Peyer's patch (tissue), 4 donors: ENCODE measurements at regions not wholly inside any gene's neighbourhood (a gene's known extent, or its start where the extent isn't known, plus 50 kb on each side); places are given as distances from the start of the nearest gene placed in this dataset.
"Not testable (repeated sequence)": the region's sequence is repeated elsewhere in the genome, so short reads cannot be mapped to it uniquely, and the experiment has no call there.

Experiments used
- DNase-seq, 3 donors: peaks; one replicate each; pipeline ENCODE4 v3.0.0-alpha.2; 2017 to 2019
- H3K27ac ChIP-seq, 4 donors: fragments of 200-600 bp; sonication (generic); one replicate each; pipeline ENCODE4 v1.5.1; 2016 to 2019
- H3K27me3 ChIP-seq, 2 donors: fragments of 200-600 bp; sonication (generic); one replicate each; pipeline ENCODE4 v1.5.1; 2019
- H3K36me3 ChIP-seq, 3 donors: fragments of 200-600 bp; sonication (generic); one replicate each; pipeline ENCODE4 v1.5.1; 2016 to 2019
- H3K4me1 ChIP-seq, 4 donors: fragments of 200-600 bp; sonication (generic); one replicate each; pipeline ENCODE4 v1.5.1; 2016 to 2019
- H3K4me3 ChIP-seq, 4 donors: fragments of 200-600 bp; sonication (generic); 1 replicate in 3 of 4; 2 replicates in 1 of 4; pipeline ENCODE4 v1.5.1; 2016 to 2019; ENCODE audit warnings: mild to moderate bottlenecking in 1 of 4
- H3K9me3 ChIP-seq, 4 donors: fragments of 200-600 bp; sonication (generic); one replicate each; pipeline ENCODE4 v1.5.1; 2016 to 2019; ENCODE audit warnings: mild to moderate bottlenecking in 1 of 4
- CTCF ChIP-seq, 6 experiments: fragments of 450-650 bp in 4 of 6; fragments of 200-600 bp in 2 of 6; sonication (generic) in 1 of 6; IDR thresholded peaks; one replicate each; pipeline ENCODE4 v1.5.1; 2017 to 2019; ENCODE audit warnings: antibody characterized with exemption in 6 of 6, mild to moderate bottlenecking in 3 of 6, moderate library complexity in 1 of 6
- POLR2A ChIP-seq, 2 donors: fragments of 450-650 bp; IDR thresholded peaks; one replicate each; pipeline ENCODE4 v1.5.1; 2017; ENCODE audit warnings: antibody characterized with exemption in 2 of 2, mild to moderate bottlenecking in 2 of 2, moderate library complexity in 2 of 2

- Histone ChIP-seq H3K27me3 (no peaks in the 10 kb centered on the region), H3K4me3 (no peak overlapping the region), H3K36me3 (no peaks in the 10 kb centered on the region), H3K4me1 (no peaks in the 10 kb centered on the region), H3K27ac (no peak overlapping the region), H3K9me3 (no peaks in the 10 kb centered on the region)
- TF ChIP-seq POLR2A (IDR thresholded peaks at IDR 0.05), result no peak
- TF ChIP-seq CTCF (IDR thresholded peaks at IDR 0.05), result no peak
- no peak for DNase-seq
Observed at GRCh38 chr18:45341454-45341853, 273.8 kb upstream of the SLC14A2 start.

GRCh38 chr18:45342166-45342565 is 273.1 kb upstream of the SLC14A2 start:
- TF ChIP-seq CTCF (IDR thresholded peaks at IDR 0.05) (no peak), POLR2A (IDR thresholded peaks at IDR 0.05) (no peak)
- Histone ChIP-seq H3K27ac (no peak overlapping the region), H3K9me3 (no peaks in the 10 kb centered on the region), H3K36me3 (no peaks in the 10 kb centered on the region), H3K4me3 (no peak overlapping the region), H3K4me1 (no peaks in the 10 kb centered on the region), H3K27me3 (no peaks in the 10 kb centered on the region)
- DNase-seq, result no peak

GRCh38 chr18:45342653-45343052 is 272.6 kb upstream of the SLC14A2 start:
- no peak for DNase-seq
- TF ChIP-seq CTCF (IDR thresholded peaks at IDR 0.05), result no peak
- TF ChIP-seq POLR2A (IDR thresholded peaks at IDR 0.05), result no peak
- Histone ChIP-seq H3K36me3 (no peaks in the 10 kb centered on the region), H3K4me3 (no peak overlapping the region), H3K4me1 (no peaks in the 10 kb centered on the region), H3K9me3 (no peaks in the 10 kb centered on the region), H3K27me3 (no peaks in the 10 kb centered on the region), H3K27ac (no peak overlapping the region)

GRCh38 chr18:45343365-45343764 is 271.9 kb upstream of the SLC14A2 start:
- no peaks in the 10 kb centered on the region for H3K36me3 ChIP-seq
- no peak overlapping the region for H3K27ac ChIP-seq
- H3K27me3 ChIP-seq, result no peaks in the 10 kb centered on the region
- H3K9me3 ChIP-seq, result no peaks in the 10 kb centered on the region
- DNase-seq, result no peak
- no peak for TF ChIP-seq POLR2A (IDR thresholded peaks at IDR 0.05)
- no peak for TF ChIP-seq CTCF (IDR thresholded peaks at IDR 0.05)
- no peak overlapping the region for H3K4me3 ChIP-seq
- H3K4me1 ChIP-seq, result no peaks in the 10 kb centered on the region

- not testable (repeated sequence) for H3K4me3 ChIP-seq, H3K4me1 ChIP-seq, DNase-seq, H3K27ac ChIP-seq, H3K27me3 ChIP-seq, H3K9me3 ChIP-seq, H3K36me3 ChIP-seq
Observed at GRCh38 chr18:45344680-45345079, 270.6 kb upstream of the SLC14A2 start.

- H3K27ac ChIP-seq, result no peak overlapping the region
- no peak for DNase-seq
- no peaks in the 10 kb centered on the region for H3K9me3 ChIP-seq
- no peak overlapping the region for H3K4me3 ChIP-seq
- no peaks in the 10 kb centered on the region for H3K36me3 ChIP-seq
- no peaks in the 10 kb centered on the region for H3K27me3 ChIP-seq
- H3K4me1 ChIP-seq, result no peaks in the 10 kb centered on the region
- TF ChIP-seq CTCF (IDR thresholded peaks at IDR 0.05) (no peak), POLR2A (IDR thresholded peaks at IDR 0.05) (no peak)
Observed at GRCh38 chr18:45349019-45349418, 266.3 kb upstream of the SLC14A2 start.
